Stimulated activated CD8-positive, alpha-beta memory T cell treated with anti-CD3 and anti-CD28 coated beads, Interleukin-4, amount 100 ng/mL, for 4 hours (primary cell): ENCODE measurements at regions not wholly inside any gene's neighbourhood (a gene's known extent, or its start where the extent isn't known, plus 50 kb on each side); places are given as distances from the start of the nearest gene placed in this dataset.

Experiments
- DNase-seq, 2 donors: peaks; one replicate each; pipeline ENCODE4 v3.0.0-alpha.2; 2020; ENCODE audit warnings: low read depth in 2 of 2, low spot score in 1 of 2

- DNase-seq: no peak
Measured at GRCh38 chr9:89806371-89807100, 201.7 kb downstream of the GADD45G start.

GRCh38 chr9:89807101-89807395 is 202.2 kb downstream of the GADD45G start:
- no peak for DNase-seq

- no peak for DNase-seq
Measured at GRCh38 chr9:89807682-89808075, 202.9 kb downstream of the GADD45G start.

- no peak for DNase-seq
Measured at GRCh38 chr9:89808076-89808755, 203.4 kb downstream of the GADD45G start.

GRCh38 chr9:89808756-89809181 is 204.0 kb downstream of the GADD45G start:
- no peak for DNase-seq

GRCh38 chr9:89810431-89810830 is 205.6 kb downstream of the GADD45G start:
- DNase-seq: no peak

- DNase-seq: no peak
Measured at GRCh38 chr9:89811356-89811755, 206.5 kb downstream of the GADD45G start.

GRCh38 chr9:89811886-89812450 is 207.2 kb downstream of the GADD45G start:
- no peak for DNase-seq

GRCh38 chr9:89812556-89813181 is 207.9 kb downstream of the GADD45G start:
- no peak for DNase-seq

GRCh38 chr9:89813482-89813881 is 208.7 kb downstream of the GADD45G start:
- no peak for DNase-seq

- no peak for DNase-seq
Measured at GRCh38 chr9:89814340-89815040, 209.7 kb downstream of the GADD45G start.

- no peak for DNase-seq
Measured at GRCh38 chr9:89815061-89815902, 210.5 kb downstream of the GADD45G start.

- no peak for DNase-seq
Measured at GRCh38 chr9:89815903-89816573, 211.2 kb downstream of the GADD45G start.

GRCh38 chr9:89817151-89817950 is 212.5 kb downstream of the GADD45G start:
- no peak for DNase-seq

- DNase-seq: no peak
Measured at GRCh38 chr9:89820337-89820736, 215.5 kb downstream of the GADD45G start.

- DNase-seq: no peak
Measured at GRCh38 chr9:89821081-89821480, 216.3 kb downstream of the GADD45G start.

- DNase-seq: no peak
Measured at GRCh38 chr9:89822996-89823395, 218.2 kb downstream of the GADD45G start.

GRCh38 chr9:89825669-89826068 is 220.9 kb downstream of the GADD45G start:
- no peak for DNase-seq

- DNase-seq: no peak
Measured at GRCh38 chr9:89826186-89826585, 221.4 kb downstream of the GADD45G start.
